ENCODE measurements at regions not wholly inside any gene's neighbourhood (a gene's known extent, or its start where the extent isn't known, plus 50 kb on each side); places are given as distances from the start of the nearest gene placed in this dataset.
"Not testable (repeated sequence)": the region's sequence is repeated elsewhere in the genome, so short reads cannot be mapped to it uniquely, and the experiment has no call there.

- not testable (repeated sequence) for DNase-seq (ENCODE audit: low read depth in 2 of 3, low spot score in 2 of 3)
These were observed 109.8 kb downstream of the OTOP1 start for GRCh38 chr4:4116901-4117300.

- DNase-seq (ENCODE audit: low read depth in 2 of 3, low spot score in 2 of 3) = not testable (repeated sequence)
These were observed 92.4 kb downstream of the OTOP1 start for GRCh38 chr4:4134368-4134767.

GRCh38 chr4:4136621-4137020 lies 90.1 kb downstream of the OTOP1 start:
- not testable (repeated sequence) for DNase-seq (ENCODE audit: low read depth in 2 of 3, low spot score in 2 of 3)
